ENCODE measurements at regions not wholly inside any gene's neighbourhood (a gene's known extent, or its start where the extent isn't known, plus 50 kb on each side); places are given as distances from the start of the nearest gene placed in this dataset.

DNA sequence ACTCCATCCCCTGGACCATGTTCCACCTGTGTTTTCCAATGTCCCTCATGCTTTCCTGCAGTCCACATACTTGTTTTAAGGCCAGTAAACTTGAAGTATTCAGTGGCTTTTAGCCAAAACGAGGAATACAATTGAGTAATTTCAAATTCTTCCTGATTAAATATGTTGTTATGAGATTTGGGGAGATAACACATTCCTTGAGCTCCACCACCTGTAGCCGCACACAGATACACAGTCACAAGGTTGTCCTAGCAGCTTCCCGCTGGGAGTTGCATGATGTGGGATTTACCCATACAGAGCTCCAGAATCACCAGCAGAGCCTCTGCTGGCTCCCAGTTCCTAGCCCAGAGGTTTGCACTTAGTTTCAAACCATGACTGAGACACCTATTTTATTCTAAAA, 53.6 kb upstream of the FRY start:
- no peaks in the 10 kb centered on the region for H3K9me3 Mint-ChIP-seq
- ATAC-seq (no peak), DNase-seq (ENCODE audit: low spot score) (no peak)
- Histone ChIP-seq H3K27ac (ENCODE audit: low read depth) (no peak overlapping the region), H3K4me2 (no peak overlapping the region), H3K36me3 (ENCODE audit: insufficient read depth) (no peaks in the 10 kb centered on the region), H2AFZ (no peak overlapping the region), H3F3A (replicated peaks; ENCODE audit: low read depth) (no peaks in the 10 kb centered on the region), H3K4me1 (ENCODE audit: insufficient read depth) (no peaks in the 10 kb centered on the region), H3K27me3 (ENCODE audit: insufficient read depth) (no peaks in the 10 kb centered on the region), H3K4me3 (no peak overlapping the region), H4K20me1 (replicated peaks; ENCODE audit: insufficient read depth) (no peaks in the 10 kb centered on the region), H3K79me2 (replicated peaks; ENCODE audit: insufficient read depth) (no peaks in the 10 kb centered on the region), H3K9me2 (ENCODE audit: insufficient read depth) (no peaks in the 10 kb centered on the region; the same call in 1 of the 2 replicates)
- no peak overlapping the region for H3K4me3 Mint-ChIP-seq
- H3K27ac Mint-ChIP-seq: no peak overlapping the region
- no peaks in the 10 kb centered on the region for H3K36me3 Mint-ChIP-seq (ENCODE audit: low read depth)
- no peaks in the 10 kb centered on the region for H3K27me3 Mint-ChIP-seq (ENCODE audit: insufficient read depth, low read depth, poor library complexity)
- H3K4me1 Mint-ChIP-seq: peaks cover 5% of the 10 kb centered on the region; the same call in 2 of the 3 replicates
- TF ChIP-seq ETS1 (IDR thresholded peaks at IDR 0.05): no peak
- no peak for TF ChIP-seq POLR2AphosphoS5 (IDR thresholded peaks at IDR 0.05; ENCODE audit: low read depth)
- TF ChIP-seq, protein P1, sequence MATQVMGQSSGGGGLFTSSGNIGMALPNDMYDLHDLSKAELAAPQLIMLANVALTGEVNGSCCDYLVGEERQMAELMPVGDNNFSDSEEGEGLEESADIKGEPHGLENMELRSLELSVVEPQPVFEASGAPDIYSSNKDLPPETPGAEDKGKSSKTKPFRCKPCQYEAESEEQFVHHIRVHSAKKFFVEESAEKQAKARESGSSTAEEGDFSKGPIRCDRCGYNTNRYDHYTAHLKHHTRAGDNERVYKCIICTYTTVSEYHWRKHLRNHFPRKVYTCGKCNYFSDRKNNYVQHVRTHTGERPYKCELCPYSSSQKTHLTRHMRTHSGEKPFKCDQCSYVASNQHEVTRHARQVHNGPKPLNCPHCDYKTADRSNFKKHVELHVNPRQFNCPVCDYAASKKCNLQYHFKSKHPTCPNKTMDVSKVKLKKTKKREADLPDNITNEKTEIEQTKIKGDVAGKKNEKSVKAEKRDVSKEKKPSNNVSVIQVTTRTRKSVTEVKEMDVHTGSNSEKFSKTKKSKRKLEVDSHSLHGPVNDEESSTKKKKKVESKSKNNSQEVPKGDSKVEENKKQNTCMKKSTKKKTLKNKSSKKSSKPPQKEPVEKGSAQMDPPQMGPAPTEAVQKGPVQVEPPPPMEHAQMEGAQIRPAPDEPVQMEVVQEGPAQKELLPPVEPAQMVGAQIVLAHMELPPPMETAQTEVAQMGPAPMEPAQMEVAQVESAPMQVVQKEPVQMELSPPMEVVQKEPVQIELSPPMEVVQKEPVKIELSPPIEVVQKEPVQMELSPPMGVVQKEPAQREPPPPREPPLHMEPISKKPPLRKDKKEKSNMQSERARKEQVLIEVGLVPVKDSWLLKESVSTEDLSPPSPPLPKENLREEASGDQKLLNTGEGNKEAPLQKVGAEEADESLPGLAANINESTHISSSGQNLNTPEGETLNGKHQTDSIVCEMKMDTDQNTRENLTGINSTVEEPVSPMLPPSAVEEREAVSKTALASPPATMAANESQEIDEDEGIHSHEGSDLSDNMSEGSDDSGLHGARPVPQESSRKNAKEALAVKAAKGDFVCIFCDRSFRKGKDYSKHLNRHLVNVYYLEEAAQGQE (IDR thresholded peaks at IDR 0.05; ENCODE audit: unreplicated experiment): no peak
- TF ChIP-seq ZNF331 (CRISPR knock-in tag; IDR thresholded peaks at IDR 0.05; ENCODE audit: low read depth): no peak
- TF ChIP-seq, protein P2, sequence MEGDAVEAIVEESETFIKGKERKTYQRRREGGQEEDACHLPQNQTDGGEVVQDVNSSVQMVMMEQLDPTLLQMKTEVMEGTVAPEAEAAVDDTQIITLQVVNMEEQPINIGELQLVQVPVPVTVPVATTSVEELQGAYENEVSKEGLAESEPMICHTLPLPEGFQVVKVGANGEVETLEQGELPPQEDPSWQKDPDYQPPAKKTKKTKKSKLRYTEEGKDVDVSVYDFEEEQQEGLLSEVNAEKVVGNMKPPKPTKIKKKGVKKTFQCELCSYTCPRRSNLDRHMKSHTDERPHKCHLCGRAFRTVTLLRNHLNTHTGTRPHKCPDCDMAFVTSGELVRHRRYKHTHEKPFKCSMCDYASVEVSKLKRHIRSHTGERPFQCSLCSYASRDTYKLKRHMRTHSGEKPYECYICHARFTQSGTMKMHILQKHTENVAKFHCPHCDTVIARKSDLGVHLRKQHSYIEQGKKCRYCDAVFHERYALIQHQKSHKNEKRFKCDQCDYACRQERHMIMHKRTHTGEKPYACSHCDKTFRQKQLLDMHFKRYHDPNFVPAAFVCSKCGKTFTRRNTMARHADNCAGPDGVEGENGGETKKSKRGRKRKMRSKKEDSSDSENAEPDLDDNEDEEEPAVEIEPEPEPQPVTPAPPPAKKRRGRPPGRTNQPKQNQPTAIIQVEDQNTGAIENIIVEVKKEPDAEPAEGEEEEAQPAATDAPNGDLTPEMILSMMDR (conservative IDR thresholded peaks at IDR 0.05; ENCODE audit: low read depth in 2 of 2): no peak
- no peak for TF ChIP-seq CREB1 (CRISPR knock-in tag; IDR thresholded peaks at IDR 0.05; ENCODE audit: low read depth)

DNA sequence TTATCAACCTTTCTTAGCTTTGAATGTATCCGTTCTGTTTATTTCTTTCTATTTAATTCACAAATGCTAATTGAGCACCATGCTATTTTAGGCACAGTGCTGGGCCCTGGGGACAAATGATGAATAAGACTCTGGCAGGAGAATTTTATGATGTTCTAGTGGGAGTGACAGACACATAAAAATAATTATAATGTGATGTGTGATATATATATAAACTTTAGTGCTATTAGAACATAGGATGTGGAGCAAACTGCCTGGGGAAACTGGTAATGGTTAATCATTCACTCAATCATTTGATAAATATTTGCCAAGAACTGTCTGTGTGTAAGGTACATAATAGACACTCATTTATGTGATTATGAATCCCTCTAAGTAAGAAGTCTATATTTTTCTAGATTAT, 50.7 kb upstream of the FRY start:
- no peak for ATAC-seq
- no peaks in the 10 kb centered on the region for H3K4me1 Mint-ChIP-seq
- no peaks in the 10 kb centered on the region for H3K27me3 ChIP-seq (ENCODE audit: insufficient read depth)
- TF ChIP-seq EZH2phosphoT487 (IDR thresholded peaks at IDR 0.05; ENCODE audit: unreplicated experiment) (no peak), ZNF114 (CRISPR knock-in tag; IDR thresholded peaks at IDR 0.05) (no peak), ETS1 (IDR thresholded peaks at IDR 0.05) (no peak), NANOG (IDR thresholded peaks at IDR 0.05; ENCODE audit: borderline replicate concordance) (no peak), CREB1 (CRISPR knock-in tag; IDR thresholded peaks at IDR 0.05; ENCODE audit: low read depth) (no peak), STAT1 (IDR thresholded peaks at IDR 0.05; ENCODE audit: unreplicated experiment) (no peak), POLR2AphosphoS5 (IDR thresholded peaks at IDR 0.05; ENCODE audit: low read depth) (no peak)
- TF ChIP-seq, protein P2 (conservative IDR thresholded peaks at IDR 0.05; ENCODE audit: low read depth in 2 of 2): no peak
- TF ChIP-seq, protein P1 (IDR thresholded peaks at IDR 0.05; ENCODE audit: unreplicated experiment): no peak

More for the DNA sequence above, 50.7 kb upstream of the FRY start:
- Histone ChIP-seq H3K4me2 (no peak overlapping the region), H3K4me3 (no peak overlapping the region), H3F3A (replicated peaks; ENCODE audit: low read depth) (no peaks in the 10 kb centered on the region), H4K20me1 (replicated peaks; ENCODE audit: insufficient read depth) (no peaks in the 10 kb centered on the region), H3K36me3 (ENCODE audit: insufficient read depth) (no peaks in the 10 kb centered on the region), H2AFZ (no peak overlapping the region), H3K79me2 (replicated peaks; ENCODE audit: insufficient read depth) (no peaks in the 10 kb centered on the region), H3K27ac (ENCODE audit: low read depth) (no peak overlapping the region), H3K4me1 (ENCODE audit: insufficient read depth) (no peaks in the 10 kb centered on the region), H3K9me2 (ENCODE audit: insufficient read depth) (no peaks in the 10 kb centered on the region; the same call in 1 of the 2 replicates)
- no peaks in the 10 kb centered on the region for H3K27me3 Mint-ChIP-seq (ENCODE audit: insufficient read depth, low read depth, poor library complexity)
- H3K9me3 Mint-ChIP-seq: peaks cover 2% of the 10 kb centered on the region; the same call in 2 of the 3 replicates
- no peak overlapping the region for H3K27ac Mint-ChIP-seq
- H3K4me3 Mint-ChIP-seq: no peak overlapping the region
- no peak for DNase-seq (ENCODE audit: low spot score)
- H3K36me3 Mint-ChIP-seq (ENCODE audit: low read depth): no peaks in the 10 kb centered on the region

All from GM23338 (cell line).